Mesothelial cell of epicardium (in vitro differentiated cells): ENCODE measurements at regions not wholly inside any gene's neighbourhood (a gene's known extent, or its start where the extent isn't known, plus 50 kb on each side); places are given as distances from the start of the nearest gene placed in this dataset.

Experiments
- DNase-seq, 2 experiments: peaks; one replicate each; pipeline ENCODE4 v3.0.0; 2021; ENCODE audit warnings: low spot score in 2 of 2; ENCODE audit not compliant: unreplicated experiment in 2 of 2
- H3K27ac Mint-ChIP-seq: 2 replicates; pipeline ENCODE4 v1.8.0; 2021; ENCODE audit warnings: mixed read lengths
- H3K27me3 Mint-ChIP-seq: 2 replicates; pipeline ENCODE4 v1.8.0; 2021; ENCODE audit warnings: low read depth, mixed read lengths
- H3K36me3 Mint-ChIP-seq: 2 replicates; pipeline ENCODE4 v1.8.0; 2021; ENCODE audit warnings: mixed read lengths
- H3K4me1 Mint-ChIP-seq: 2 replicates; pipeline ENCODE4 v1.8.0; 2021; ENCODE audit warnings: mixed read lengths
- H3K4me3 Mint-ChIP-seq: 2 replicates; pipeline ENCODE4 v1.8.0; 2021; ENCODE audit warnings: mild to moderate bottlenecking, moderate library complexity, mixed read lengths
- H3K9me3 Mint-ChIP-seq: 2 replicates; pipeline ENCODE4 v1.8.0; 2021; ENCODE audit warnings: mixed read lengths
- TF ChIP-seq, protein P1 (sequence below): fragments of 200-600 bp; sonication (generic); IDR thresholded peaks from one replicate; pipeline ENCODE4 v1.5.0; 2021; ENCODE audit warnings: antibody characterized with exemption; ENCODE audit not compliant: unreplicated experiment

DNA sequence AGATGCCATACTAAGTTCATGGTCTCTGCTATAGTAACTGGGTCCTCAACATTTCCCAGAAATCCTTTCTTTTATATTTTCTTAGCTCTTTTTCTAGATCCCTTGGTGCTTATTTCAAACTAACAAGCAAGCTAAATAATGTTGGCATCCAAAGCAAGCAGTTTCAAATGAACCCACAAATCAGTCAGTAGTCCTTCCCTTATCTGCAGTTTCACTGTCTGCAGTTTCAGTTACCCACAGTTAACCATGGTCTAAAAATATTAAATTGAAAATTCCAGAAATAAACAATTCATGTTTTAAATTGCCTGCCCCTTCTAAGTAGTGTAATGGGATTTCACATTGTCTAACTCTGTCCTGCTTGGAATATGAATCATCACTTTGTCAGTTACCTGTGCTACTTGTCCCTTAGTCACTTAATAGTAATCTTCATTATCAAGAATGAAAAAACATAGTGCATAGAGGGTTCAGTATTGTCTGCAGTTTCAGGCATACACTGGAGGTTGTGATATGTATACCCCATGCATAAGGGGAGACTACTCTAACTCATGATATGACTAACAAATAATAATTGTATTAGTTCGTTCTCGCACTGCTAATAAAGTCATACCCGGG, 633.7 kb downstream of the MECOM start:
- DNase-seq = no peak
- Mint-ChIP-seq H3K4me3 (no peak overlapping the region), H3K4me1 (peaks cover 14% of the 10 kb centered on the region), H3K36me3 (no peaks in the 10 kb centered on the region), H3K27ac (no peak overlapping the region), H3K9me3 (no peaks in the 10 kb centered on the region), H3K27me3 (no peaks in the 10 kb centered on the region)
- TF ChIP-seq, protein P1, sequence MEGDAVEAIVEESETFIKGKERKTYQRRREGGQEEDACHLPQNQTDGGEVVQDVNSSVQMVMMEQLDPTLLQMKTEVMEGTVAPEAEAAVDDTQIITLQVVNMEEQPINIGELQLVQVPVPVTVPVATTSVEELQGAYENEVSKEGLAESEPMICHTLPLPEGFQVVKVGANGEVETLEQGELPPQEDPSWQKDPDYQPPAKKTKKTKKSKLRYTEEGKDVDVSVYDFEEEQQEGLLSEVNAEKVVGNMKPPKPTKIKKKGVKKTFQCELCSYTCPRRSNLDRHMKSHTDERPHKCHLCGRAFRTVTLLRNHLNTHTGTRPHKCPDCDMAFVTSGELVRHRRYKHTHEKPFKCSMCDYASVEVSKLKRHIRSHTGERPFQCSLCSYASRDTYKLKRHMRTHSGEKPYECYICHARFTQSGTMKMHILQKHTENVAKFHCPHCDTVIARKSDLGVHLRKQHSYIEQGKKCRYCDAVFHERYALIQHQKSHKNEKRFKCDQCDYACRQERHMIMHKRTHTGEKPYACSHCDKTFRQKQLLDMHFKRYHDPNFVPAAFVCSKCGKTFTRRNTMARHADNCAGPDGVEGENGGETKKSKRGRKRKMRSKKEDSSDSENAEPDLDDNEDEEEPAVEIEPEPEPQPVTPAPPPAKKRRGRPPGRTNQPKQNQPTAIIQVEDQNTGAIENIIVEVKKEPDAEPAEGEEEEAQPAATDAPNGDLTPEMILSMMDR = no peak

DNA sequence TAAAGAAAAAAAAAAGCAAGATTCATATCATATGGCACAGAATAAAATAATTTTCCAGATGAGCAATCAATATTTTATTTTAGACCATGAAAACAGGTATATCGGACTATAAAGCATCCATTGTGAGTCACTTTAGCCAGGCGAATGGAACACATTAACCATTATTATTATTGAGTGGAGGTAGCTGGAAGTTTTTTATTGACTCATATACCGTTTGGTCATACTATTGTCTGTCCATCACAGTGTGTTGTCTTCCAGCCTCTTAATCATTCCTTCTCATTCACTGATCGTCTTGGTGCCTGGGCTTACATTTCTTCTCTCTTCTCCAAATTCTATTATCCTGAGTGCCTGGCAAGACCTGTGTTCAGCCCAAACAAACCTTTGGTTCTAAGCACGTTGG, 634.8 kb downstream of the MECOM start:
- Mint-ChIP-seq H3K9me3 (no peaks in the 10 kb centered on the region), H3K27me3 (no peaks in the 10 kb centered on the region), H3K4me1 (peaks cover 14% of the 10 kb centered on the region), H3K27ac (no peak overlapping the region), H3K4me3 (no peak overlapping the region), H3K36me3 (no peaks in the 10 kb centered on the region)
- TF ChIP-seq, protein P1 = no peak
- no peak for DNase-seq

DNA sequence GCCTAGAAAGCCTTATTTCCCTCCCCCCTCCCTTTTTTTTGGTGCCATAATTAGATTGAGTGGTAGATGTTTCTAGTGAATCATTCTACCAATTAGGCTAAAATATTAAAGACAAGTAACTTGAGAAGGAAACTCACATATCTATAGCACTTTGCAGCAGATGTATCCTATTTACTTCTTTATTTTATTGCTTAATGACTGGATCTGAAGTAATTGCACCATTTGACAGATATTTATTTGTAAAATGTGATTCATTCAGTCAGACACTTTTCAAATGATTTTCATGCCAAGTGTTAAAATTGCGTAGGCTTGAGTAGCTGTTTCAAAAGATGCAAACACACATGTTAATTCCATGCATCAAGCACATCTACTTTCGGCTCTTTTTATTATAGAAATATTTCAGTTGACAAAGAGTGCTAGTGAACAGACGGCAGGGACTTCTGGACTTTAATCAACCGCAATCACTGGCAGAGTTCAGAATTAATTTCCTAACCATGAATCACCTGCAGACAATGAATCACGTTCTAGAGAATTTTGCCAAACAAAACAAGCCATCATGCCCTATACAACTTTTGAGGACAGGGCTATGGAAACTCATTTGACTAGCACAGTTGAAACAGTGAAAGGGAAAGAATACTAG, 636.8 kb downstream of the MECOM start:
- TF ChIP-seq, protein P1 = no peak
- peaks cover 16% of the 10 kb centered on the region for H3K4me1 Mint-ChIP-seq
- no peaks in the 10 kb centered on the region for H3K36me3 Mint-ChIP-seq
- no peaks in the 10 kb centered on the region for H3K27me3 Mint-ChIP-seq
- no peak overlapping the region for H3K4me3 Mint-ChIP-seq
- no peak for DNase-seq
- no peak overlapping the region for H3K27ac Mint-ChIP-seq
- H3K9me3 Mint-ChIP-seq = no peaks in the 10 kb centered on the region

- Mint-ChIP-seq H3K36me3 (no peaks in the 10 kb centered on the region), H3K4me1 (peaks cover 22% of the 10 kb centered on the region), H3K4me3 (no peak overlapping the region), H3K27ac (no peak overlapping the region), H3K27me3 (no peaks in the 10 kb centered on the region), H3K9me3 (peaks cover 6% of the 10 kb centered on the region)
- DNase-seq = no peak
- TF ChIP-seq, protein P1 = no peak
These were observed 641.1 kb downstream of the MECOM start for GRCh38 chr3:169022457-169022856.

DNA sequence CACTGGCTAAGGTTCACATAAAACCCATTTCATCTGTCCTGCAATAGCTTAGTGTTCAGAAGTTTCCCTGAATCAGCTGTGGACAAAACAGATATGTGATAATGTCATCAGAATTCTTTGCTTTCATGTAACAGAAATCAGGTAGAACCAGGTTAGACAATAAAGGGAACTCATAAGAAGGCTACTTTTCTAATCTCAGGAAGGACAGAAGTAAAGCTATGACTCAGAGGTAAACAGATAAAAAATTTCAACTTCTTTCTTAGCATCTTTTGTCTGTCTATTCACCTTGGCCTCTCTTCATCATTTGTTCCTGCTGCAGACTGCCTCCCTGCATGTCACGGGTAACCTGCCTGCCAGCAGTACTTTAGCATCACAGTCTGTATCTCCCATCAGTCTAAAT, 643.1 kb downstream of the MECOM start:
- no peaks in the 10 kb centered on the region for H3K27me3 Mint-ChIP-seq
- no peaks in the 10 kb centered on the region for H3K36me3 Mint-ChIP-seq
- DNase-seq = no peak
- peaks cover 9% of the 10 kb centered on the region for H3K4me1 Mint-ChIP-seq
- no peak overlapping the region for H3K27ac Mint-ChIP-seq
- H3K9me3 Mint-ChIP-seq = peaks cover 6% of the 10 kb centered on the region
- H3K4me3 Mint-ChIP-seq = no peak overlapping the region
- TF ChIP-seq, protein P1 = no peak
